Spleen (tissue), 7 donors: ENCODE measurements at regions not wholly inside any gene's neighbourhood (a gene's known extent, or its start where the extent isn't known, plus 50 kb on each side); places are given as distances from the start of the nearest gene placed in this dataset.

Source experiments
- CTCF ChIP-seq, 11 experiments: fragments of 200-600 bp in 7 of 11; fragments of 450-650 bp in 4 of 11; sonication (generic) in 4 of 11; IDR thresholded peaks in 8 of 11; conservative IDR thresholded peaks in 3 of 11; 1 replicate in 7 of 11; 2 replicates in 4 of 11; pipeline versions ENCODE4 v1.4.0 to v1.8.0; 2016 to 2021; ENCODE audit warnings: antibody characterized with exemption in 11 of 11, inconsistent platforms in 4 of 11, mild to moderate bottlenecking in 1 of 11
- POLR2A ChIP-seq, 3 donors: fragments of 450-650 bp; IDR thresholded peaks; one replicate each; pipeline ENCODE4 v1.5.1; 2017; ENCODE audit warnings: antibody characterized with exemption in 3 of 3, mild to moderate bottlenecking in 1 of 3
- POLR2AphosphoS5 ChIP-seq, 3 donors: sonication (generic); formaldehyde crosslinking; IDR thresholded peaks; one replicate each; pipeline ENCODE4 v1.5.1; 2017; ENCODE audit warnings: antibody characterized with exemption in 3 of 3
- donor health status: DM: no; HTN: no; CAD: no; lungs with moderate emphysema.
- donor health status: DM: no; HTN: no; CAD: no.
- donor health status: DM: no; HTN: no; CAD: no.

- TF ChIP-seq CTCF (IDR thresholded peaks at IDR 0.05 in 8 of 11, conservative IDR thresholded peaks at IDR 0.05 in 3 of 11), result no peak
- no peak for TF ChIP-seq POLR2A (IDR thresholded peaks at IDR 0.05)
- no peak for TF ChIP-seq POLR2AphosphoS5 (IDR thresholded peaks at IDR 0.05)
These were observed 356.8 kb downstream of the NR4A2 start for GRCh38 chr2:155975734-155976133.
